Non-pigmented ciliary epithelial cell (primary cell): ENCODE measurements at regions not wholly inside any gene's neighbourhood (a gene's known extent, or its start where the extent isn't known, plus 50 kb on each side); places are given as distances from the start of the nearest gene placed in this dataset.
A peak's percentile ranks its signal among the peaks of the same experiment; 100 is the strongest.
"Not testable (repeated sequence)": the region's sequence is repeated elsewhere in the genome, so short reads cannot be mapped to it uniquely, and the experiment has no call there.

Source experiments
- DNase-seq: peaks from one replicate; pipeline ENCODE4 v3.0.0-alpha.2; 2010; ENCODE audit warnings: low read depth

GRCh38 chr4:85106166-85106565 lies 139.7 kb upstream of the WDFY3 start:
- DNase-seq = no peak

- DNase-seq = no peak
These were observed 140.4 kb upstream of the WDFY3 start for GRCh38 chr4:85106805-85107336.

- DNase-seq = no peak
These were observed 141.1 kb upstream of the WDFY3 start for GRCh38 chr4:85107553-85107952.

GRCh38 chr4:85113706-85114105 lies 147.2 kb upstream of the WDFY3 start:
- DNase-seq = no peak

GRCh38 chr4:85114526-85114925 lies 148.0 kb upstream of the WDFY3 start:
- no peak for DNase-seq

- DNase-seq = no peak
These were observed 149.5 kb upstream of the WDFY3 start for GRCh38 chr4:85116008-85116407.

DNA sequence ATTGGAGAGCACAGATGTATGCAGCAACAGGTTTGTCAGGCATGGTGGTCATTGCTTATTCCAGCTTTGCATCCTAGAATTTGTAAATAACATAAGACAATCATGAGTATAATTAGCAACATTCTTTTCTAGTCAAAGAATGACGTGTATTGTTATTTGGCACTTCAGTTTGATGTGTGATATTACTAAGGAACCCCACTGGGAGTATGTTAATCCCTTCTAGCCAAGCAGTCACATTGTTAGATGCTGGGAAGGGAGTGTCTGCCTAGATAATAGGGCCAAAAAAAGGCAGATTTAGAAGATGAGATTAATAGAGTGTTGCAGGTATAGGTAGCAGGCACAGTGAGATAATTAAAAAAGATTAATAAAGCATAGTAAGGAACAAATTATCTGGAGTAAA lies 159.2 kb upstream of the WDFY3 start:
- DNase-seq = no peak

DNA sequence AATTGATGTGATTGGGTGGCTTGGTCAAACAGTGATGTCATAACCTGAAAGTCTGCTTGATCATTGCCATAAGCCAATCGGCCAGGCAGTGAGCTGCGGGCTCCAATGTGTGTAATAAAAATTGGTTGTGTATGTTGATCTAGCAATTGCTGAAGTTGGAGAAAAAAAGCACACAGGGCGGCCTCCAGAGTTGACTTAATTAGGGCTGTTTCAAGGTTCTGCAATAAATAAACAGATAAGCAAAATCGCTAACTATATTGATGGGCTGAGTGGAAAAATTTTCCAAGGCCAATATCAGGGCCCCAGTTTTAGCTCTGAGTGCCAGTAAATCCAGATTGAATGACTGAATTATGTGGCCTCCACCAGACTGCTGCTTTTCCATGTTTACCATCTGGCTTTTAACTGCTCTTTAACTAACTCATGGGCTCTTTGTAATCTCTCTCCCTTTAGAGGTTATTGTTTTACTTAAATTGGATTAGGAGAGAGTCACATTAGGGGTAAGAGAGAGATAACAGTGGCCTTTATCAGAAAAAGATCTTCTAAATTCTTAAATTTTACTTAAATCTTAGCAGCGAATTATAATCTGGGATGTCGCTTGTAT lies 160.6 kb upstream of the WDFY3 start:
- no peak for DNase-seq

GRCh38 chr4:85127653-85128052 lies 161.2 kb upstream of the WDFY3 start:
- DNase-seq = no peak

- no peak for DNase-seq
These were observed 162.0 kb upstream of the WDFY3 start for GRCh38 chr4:85128246-85129204.

DNA sequence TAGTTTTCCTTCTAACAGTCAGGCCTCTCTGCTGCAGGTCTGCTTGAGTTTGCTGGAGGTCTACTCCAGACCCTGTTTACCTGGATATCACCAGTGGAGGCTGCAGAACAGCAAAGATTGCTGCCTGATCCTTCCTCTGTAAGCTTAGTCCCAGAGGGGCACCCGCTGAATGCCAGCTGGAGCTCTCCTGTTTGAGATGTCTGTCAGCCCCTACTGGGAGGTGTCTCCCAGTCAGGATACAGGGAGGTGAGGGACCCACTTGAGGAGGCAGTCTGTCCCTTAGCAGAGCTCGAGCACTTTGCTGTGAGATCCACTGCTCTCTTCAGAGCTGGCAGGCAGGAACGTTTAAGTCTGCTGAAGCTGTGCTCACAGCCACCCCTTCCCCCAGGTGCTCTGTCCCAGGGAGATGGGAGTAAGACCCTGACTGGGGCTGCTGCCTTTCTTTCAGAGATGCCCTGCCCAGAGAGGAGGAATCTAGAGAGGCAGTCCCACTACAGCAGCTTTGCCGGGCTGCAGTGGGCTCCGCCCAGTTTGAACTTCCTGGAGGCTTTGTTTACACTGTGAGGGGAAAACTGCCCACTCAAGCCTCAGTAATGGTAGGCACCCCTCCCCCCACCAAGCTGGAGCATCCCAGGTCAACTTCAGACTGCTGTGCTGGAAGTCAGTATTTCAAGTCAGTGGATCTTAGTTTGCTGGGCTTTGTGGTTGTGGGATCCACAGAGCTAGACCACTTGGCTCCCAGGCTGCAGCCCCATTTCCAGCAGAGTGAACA lies 163.1 kb upstream of the WDFY3 start:
- not testable (repeated sequence) for DNase-seq

DNA sequence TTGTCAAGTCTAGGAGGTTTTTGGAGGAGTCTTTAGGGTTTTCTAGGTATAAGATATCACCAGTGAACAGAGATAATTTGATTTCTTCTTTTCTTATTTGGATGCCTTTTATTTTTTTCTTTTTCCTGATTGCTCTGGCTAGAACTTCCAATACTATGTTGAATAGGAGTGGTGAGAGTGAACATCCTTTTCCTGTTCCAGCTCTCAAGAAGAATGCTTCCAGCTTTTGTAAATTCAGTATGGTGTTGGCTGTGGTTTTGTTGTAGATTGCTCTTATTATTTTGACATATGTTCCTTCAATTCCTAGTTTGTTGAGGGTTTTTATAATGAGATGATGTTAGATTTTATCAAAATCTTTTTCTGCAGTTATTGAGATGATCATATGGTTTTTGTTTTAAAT lies 165.6 kb upstream of the WDFY3 start:
- DNase-seq = no peak

DNA sequence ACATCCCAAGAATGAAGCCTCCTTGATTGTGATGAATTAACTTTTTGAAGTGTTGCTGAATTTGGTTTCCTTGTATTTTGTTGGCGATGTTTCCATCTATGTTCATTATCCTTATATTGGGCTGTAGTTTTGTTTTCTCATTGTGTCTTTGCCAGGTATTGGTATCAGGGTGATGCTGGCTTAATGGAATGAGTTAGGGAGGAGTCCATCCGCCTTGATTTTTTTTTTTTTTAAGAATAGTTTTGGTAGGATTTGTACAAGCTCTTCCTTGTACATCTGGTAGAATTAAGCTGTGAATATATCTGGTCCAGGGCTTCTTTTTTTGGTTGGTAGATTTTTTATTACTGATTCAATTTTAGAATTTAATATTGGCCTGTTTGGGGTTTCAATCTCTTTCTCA lies 166.1 kb upstream of the WDFY3 start:
- no peak for DNase-seq

DNA sequence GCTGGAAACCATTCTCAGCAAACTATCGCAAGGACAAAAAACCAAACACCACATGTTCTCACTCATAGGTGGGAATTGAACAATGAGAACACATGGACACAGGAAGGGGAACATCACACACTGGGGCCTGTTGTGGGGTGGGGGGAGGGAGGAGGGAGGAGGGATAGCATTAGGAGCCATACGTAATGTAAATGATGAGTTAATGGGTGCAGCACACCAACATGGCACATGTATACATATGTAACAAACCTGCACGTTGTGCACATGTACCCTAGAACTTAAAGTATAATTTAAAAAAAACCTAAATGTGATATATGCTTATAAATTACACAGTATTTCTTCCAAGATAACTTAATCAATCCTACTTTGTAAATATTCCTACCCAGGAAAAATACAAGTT lies 173.3 kb upstream of the WDFY3 start:
- not testable (repeated sequence) for DNase-seq

DNA sequence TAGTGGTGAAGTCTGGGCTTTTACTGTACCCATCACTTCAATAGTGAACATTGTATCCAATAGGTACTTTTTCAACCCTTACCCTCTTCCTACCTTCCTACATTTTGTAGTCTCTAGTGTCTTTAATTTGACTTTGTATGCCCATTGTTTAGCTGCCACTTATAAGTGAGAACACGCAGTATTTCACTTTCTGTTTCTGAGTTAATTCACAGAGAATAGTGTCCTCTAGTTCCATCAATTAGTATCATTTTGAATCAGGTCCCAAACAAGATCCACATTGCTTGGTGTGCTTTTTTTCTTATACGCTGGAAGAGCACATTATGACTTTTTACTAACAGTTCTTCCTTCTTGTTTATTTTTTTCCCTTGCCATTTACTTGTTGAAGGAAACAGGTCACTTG lies 176.0 kb upstream of the WDFY3 start:
- no peak for DNase-seq

- peak; percentile 48 for DNase-seq
These were observed 181.1 kb upstream of the WDFY3 start for GRCh38 chr4:85147481-85148076.

GRCh38 chr4:85149676-85150075 lies 183.2 kb upstream of the WDFY3 start:
- DNase-seq = peak; percentile 43

- DNase-seq = no peak
These were observed 184.9 kb upstream of the WDFY3 start for GRCh38 chr4:85151371-85151770.

DNA sequence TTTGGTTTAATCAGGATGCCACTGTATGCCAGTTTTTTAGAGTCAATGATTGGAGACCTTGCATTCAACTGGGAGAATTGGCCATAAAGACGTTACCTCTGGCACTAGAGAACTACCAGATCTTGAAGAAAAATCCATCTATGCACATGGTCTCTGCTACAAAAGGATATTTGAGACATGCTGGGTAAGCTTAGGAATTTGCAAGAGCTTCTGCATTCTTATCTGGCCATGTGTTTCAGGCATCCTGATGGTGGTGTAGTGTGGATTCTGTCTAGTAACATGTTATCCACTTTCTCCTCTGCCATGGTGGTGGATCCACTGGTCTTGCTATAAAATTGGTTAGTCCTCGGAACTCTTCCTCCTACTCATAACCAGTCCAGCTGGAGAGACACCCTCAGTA lies 185.3 kb upstream of the WDFY3 start:
- no peak for DNase-seq

DNA sequence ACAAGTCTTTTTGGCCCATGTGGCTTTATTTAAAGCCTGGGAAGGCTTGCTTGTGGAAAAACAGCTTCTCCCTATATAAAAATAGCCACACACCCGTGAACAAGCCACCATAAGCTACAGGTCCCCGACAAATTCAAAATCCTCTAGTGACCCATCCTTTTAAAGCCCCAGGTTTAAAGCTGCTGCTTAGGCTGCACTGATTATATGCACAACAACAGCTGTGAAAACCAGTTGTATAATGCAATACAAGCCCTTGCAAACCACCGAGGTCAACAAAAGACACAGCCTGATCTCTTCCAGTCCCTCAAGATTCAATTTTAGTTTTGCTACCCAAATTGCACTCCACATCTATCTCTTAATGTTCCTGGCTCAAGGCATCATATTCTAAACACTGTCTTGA lies 186.0 kb upstream of the WDFY3 start:
- no peak for DNase-seq

DNA sequence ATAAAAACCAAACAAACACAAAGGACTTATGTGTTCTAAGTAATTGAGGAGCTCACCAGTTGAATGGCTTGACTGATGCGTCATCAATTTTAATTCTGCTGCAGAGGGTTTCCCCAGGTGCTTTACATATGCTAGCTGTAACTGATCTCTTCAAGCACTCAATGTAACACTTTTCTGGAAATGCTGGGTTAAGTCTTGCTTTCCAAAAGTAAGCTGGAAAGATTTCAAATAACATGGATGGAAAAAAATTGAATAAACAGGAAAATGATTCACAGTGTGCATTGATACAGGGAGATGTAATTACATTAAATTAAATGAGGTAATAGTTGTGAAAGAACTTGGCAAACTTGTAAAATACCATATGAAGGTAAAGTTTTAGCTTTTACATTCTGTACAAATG lies 186.7 kb upstream of the WDFY3 start:
- DNase-seq = no peak

DNA sequence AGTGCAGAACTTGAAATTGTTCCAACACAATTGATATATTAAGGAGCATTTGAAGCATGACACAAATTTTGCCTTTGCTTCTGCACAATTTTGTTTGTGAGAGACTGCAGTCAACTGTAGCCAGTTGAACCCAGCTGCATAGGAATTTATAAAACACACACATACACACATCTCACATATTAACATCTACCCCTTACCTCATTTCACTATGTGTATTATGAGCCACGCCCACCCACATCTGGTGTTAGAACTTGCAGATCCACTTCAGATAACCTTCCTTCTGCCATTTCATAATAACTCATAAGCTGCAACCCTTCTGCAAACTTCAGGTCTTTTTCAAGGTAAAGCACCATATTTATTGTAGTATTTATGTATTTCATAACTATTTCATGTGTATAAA lies 188.1 kb upstream of the WDFY3 start:
- DNase-seq = no peak
